ENCODE measurements at regions not wholly inside any gene's neighbourhood (a gene's known extent, or its start where the extent isn't known, plus 50 kb on each side); places are given as distances from the start of the nearest gene placed in this dataset.

- Histone ChIP-seq H3K27ac (no peak overlapping the region), H3K9me3 (no peaks in the 10 kb centered on the region), H3K4me3 (no peak overlapping the region), H3K36me3 (no peaks in the 10 kb centered on the region), H3K4me1 (peaks cover 7% of the 10 kb centered on the region), H3K27me3 (ENCODE audit: low read depth) (no peaks in the 10 kb centered on the region)
- ATAC-seq (no peak), DNase-seq (no peak)
- TF ChIP-seq CTCF (IDR thresholded peaks at IDR 0.05), result no peak
- intact Hi-C loops (cut with DNase I), result no loop called here
Measured at GRCh38 chr2:191754103-191754502, 76.2 kb downstream of the NABP1 start.

GRCh38 chr2:191756761-191757160 is 78.8 kb downstream of the NABP1 start:
- no peaks in the 10 kb centered on the region for H3K27me3 ChIP-seq (ENCODE audit: low read depth)
- H3K4me3 ChIP-seq, result no peak overlapping the region
- H3K36me3 ChIP-seq, result no peaks in the 10 kb centered on the region
- intact Hi-C loops (cut with DNase I), result no loop called here
- H3K27ac ChIP-seq, result no peak overlapping the region
- no peak for ATAC-seq
- H3K9me3 ChIP-seq, result no peaks in the 10 kb centered on the region
- TF ChIP-seq CTCF (IDR thresholded peaks at IDR 0.05), result no peak
- H3K4me1 ChIP-seq, result peaks cover 9% of the 10 kb centered on the region
- DNase-seq, result no peak

DNA sequence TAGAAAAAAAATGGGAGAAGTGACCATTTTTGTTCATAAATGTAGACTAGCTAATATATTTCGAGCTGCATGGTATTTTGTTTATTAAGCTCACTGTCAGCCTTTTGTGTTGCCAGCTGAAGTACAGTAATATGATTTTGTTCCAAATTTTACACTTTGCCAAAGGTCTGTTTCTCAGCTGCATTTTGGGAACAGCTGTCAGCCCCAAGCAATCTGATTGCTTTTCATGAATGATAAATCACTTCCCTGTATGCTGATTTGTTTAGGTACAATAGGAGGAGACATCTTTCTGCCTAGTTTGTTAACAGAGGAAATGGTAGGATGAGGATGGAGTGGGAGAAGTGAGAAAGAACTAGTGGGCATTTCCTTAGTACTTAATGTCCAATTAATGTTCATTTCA is 79.3 kb downstream of the NABP1 start:
- Histone ChIP-seq H3K27me3 (ENCODE audit: low read depth) (no peaks in the 10 kb centered on the region), H3K4me1 (peaks cover 9% of the 10 kb centered on the region), H3K36me3 (no peaks in the 10 kb centered on the region), H3K9me3 (no peaks in the 10 kb centered on the region), H3K4me3 (no peak overlapping the region), H3K27ac (no peak overlapping the region)
- no peak for TF ChIP-seq CTCF (IDR thresholded peaks at IDR 0.05)
- DNase-seq (no peak), ATAC-seq (no peak)
- intact Hi-C loops (cut with DNase I), result no loop called here

DNA sequence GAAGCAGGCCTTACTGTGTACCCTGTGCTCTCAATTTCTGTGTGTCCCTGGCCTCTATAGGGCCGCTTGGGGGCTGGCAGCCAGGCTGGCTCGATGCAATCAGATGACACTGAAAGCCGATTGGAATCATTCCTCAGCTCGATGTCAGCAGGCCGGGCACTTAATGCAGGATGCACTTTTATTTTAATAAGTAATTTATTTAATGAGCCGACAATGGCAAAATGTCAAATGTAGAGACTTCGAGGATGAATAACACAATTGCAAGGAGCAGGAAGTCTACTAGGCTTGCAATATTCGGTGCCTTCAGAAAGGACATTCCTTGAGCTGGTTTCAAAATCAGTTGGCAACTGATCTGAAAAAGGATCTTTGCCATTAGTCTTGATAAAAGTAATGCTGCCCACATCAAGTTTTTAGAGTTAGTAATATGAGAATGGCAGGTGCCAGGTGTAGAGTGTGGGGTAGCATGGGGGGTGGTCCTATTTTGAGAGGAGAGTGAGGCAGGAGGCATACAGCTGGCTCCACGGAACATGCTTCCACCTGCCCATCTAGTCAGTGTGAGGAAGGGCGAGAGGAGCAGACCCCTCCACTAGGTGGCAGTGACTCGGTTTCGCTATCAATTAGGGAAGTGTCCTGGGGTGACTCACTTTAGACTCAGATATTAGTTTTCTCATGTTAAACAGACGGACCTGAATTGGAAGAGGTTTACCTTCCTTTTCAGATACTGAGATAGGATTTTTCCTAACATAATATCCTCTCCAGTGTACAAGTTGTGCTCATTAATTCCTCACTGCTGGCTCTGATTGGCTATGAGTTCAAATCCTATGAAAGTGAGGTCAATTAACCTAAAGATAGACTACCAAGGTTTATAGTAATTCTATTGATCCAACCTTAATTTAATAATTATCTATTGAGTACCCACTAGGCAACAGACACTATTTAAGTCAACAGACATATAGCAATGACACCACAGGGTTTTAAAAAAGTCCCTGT is 80.9 kb downstream of the NABP1 start:
- ATAC-seq, result peak; percentile 96 to 98
- Histone ChIP-seq H3K4me1 (peaks cover 9% of the 10 kb centered on the region), H3K36me3 (no peaks in the 10 kb centered on the region), H3K4me3 (peak overlapping the region; percentile 9), H3K9me3 (no peaks in the 10 kb centered on the region), H3K27ac (no peak overlapping the region), H3K27me3 (ENCODE audit: low read depth) (no peaks in the 10 kb centered on the region)
- intact Hi-C loops (cut with DNase I), result no loop called here
- peak; percentile 69 for TF ChIP-seq CTCF (IDR thresholded peaks at IDR 0.05)
- peak; percentile 60 for DNase-seq

- ATAC-seq (no peak), DNase-seq (no peak)
- intact Hi-C loops (cut with DNase I), result no loop called here
- no peak overlapping the region for H3K4me3 ChIP-seq
- H3K36me3 ChIP-seq, result no peaks in the 10 kb centered on the region
- peaks cover 9% of the 10 kb centered on the region for H3K4me1 ChIP-seq
- H3K27ac ChIP-seq, result no peak overlapping the region
- no peaks in the 10 kb centered on the region for H3K27me3 ChIP-seq (ENCODE audit: low read depth)
- no peaks in the 10 kb centered on the region for H3K9me3 ChIP-seq
- TF ChIP-seq CTCF (IDR thresholded peaks at IDR 0.05), result no peak
Measured at GRCh38 chr2:191759680-191760079, 81.7 kb downstream of the NABP1 start.
